OCI-LY7 (cell line): ENCODE measurements at regions not wholly inside any gene's neighbourhood (a gene's known extent, or its start where the extent isn't known, plus 50 kb on each side); places are given as distances from the start of the nearest gene placed in this dataset.

Experiments
- CTCF ChIP-seq: fragments of 200-600 bp; sonication (generic); conservative IDR thresholded peaks from 2 replicates; pipeline ENCODE4 v1.5.1; 2014; ENCODE audit warnings: mild to moderate bottlenecking, antibody characterized with exemption, low read length, moderate library complexity, mixed read lengths
- EZH2phosphoT487 ChIP-seq: fragments of 200-600 bp; sonication (generic); IDR thresholded peaks from 2 replicates; pipeline ENCODE4 v1.6.1; 2018; ENCODE audit warnings: low read depth, borderline replicate concordance, mild to moderate bottlenecking, mixed run types, antibody characterized with exemption, low read length, moderate library complexity, mixed read lengths

GRCh38 chr13:67410645-67411044 is 180.5 kb upstream of the PCDH9 start:
- TF ChIP-seq CTCF = no peak
- no peak for TF ChIP-seq EZH2phosphoT487
